Small intestine (tissue), 7 donors: ENCODE measurements at regions not wholly inside any gene's neighbourhood (a gene's known extent, or its start where the extent isn't known, plus 50 kb on each side); places are given as distances from the start of the nearest gene placed in this dataset.
A peak's percentile ranks its signal among the peaks of the same experiment; 100 is the strongest.

ENCODE experiments used
- DNase-seq, 2 donors: peaks; one replicate each; pipeline versions ENCODE4 v3.0.0 to v3.0.0-alpha.2; 2013
- FAIRE-seq: peaks from 2 replicates; lab custom pipeline; 2012; peaks lifted over from hg19 to GRCh38; lab: Jason Lieb, UNC
- H3K27ac ChIP-seq, 3 donors: one replicate each; pipeline ENCODE4 v1.5.1; 2013; ENCODE audit warnings: low read length in 2 of 3, mild to moderate bottlenecking in 2 of 3, control low read depth in 1 of 3, inconsistent platforms in 1 of 3, low read depth in 1 of 3, moderate library complexity in 1 of 3
- H3K27me3 ChIP-seq, 3 donors: one replicate each; pipeline ENCODE4 v1.6.1; 2013; ENCODE audit warnings: low read length in 3 of 3, inconsistent platforms in 1 of 3; ENCODE audit not compliant: control insufficient read depth in 3 of 3, insufficient read depth in 3 of 3
- H3K36me3 ChIP-seq, 3 donors: one replicate each; pipeline ENCODE4 v1.6.1; 2013; ENCODE audit warnings: low read length in 3 of 3, inconsistent platforms in 1 of 3, low read depth in 1 of 3, mild to moderate bottlenecking in 1 of 3, moderate library complexity in 1 of 3; ENCODE audit not compliant: control insufficient read depth in 3 of 3, insufficient read depth in 2 of 3
- H3K4me1 ChIP-seq, 3 donors: one replicate each; pipeline ENCODE4 v1.6.1; 2013; ENCODE audit warnings: low read length in 2 of 3, inconsistent platforms in 1 of 3, low read depth in 1 of 3, mild to moderate bottlenecking in 1 of 3, moderate library complexity in 1 of 3; ENCODE audit not compliant: control insufficient read depth in 3 of 3, insufficient read depth in 2 of 3
- H3K4me3 ChIP-seq, 3 donors: one replicate each; pipeline ENCODE4 v1.5.1; 2013; ENCODE audit warnings: low read length in 3 of 3, control low read depth in 1 of 3, inconsistent platforms in 1 of 3, low read depth in 1 of 3, mild to moderate bottlenecking in 1 of 3, moderate library complexity in 1 of 3
- H3K9me3 ChIP-seq, 2 donors: one replicate each; pipeline ENCODE4 v1.6.1; 2013; ENCODE audit warnings: low read depth in 1 of 2, low read length in 1 of 2; ENCODE audit not compliant: control insufficient read depth in 2 of 2, insufficient read depth in 1 of 2
- WGBS, 3 donors: extraction: QIAGEN DNeasy Blood & Tissue Kit; methylation state at CpG; one replicate each; pipeline ENCODE4 v1.1.7; 2013; 5-methylcytosine and 5-hydroxymethylcytosine counted together
- donor health status: healthy with polysubstance abuse.
- donor health status: control.
- donor health status: control.
- donor health status: Bipolar disorder and iron deficiency.
- donor health status: healthy.

GRCh38 chr10:22849077-22849805 is 78.6 kb upstream of the ARMC3 start:
- 29 to 42% (median 32%) methylated on average over 12 of the region's 12 CpGs for whole genome bisulfite sequencing, 3 donors
- Histone ChIP-seq H3K36me3 (no peaks in the 10 kb centered on the region), H3K27me3 (no peaks in the 10 kb centered on the region), H3K4me3 (no peak overlapping the region), H3K4me1 (no peaks in the 10 kb centered on the region), H3K27ac (peak overlapping the region in 1 of 3 donors; percentile 66), H3K9me3 (no peaks in the 10 kb centered on the region)
- no peak for FAIRE-seq
- peak in 1 of 2 donors; percentile 47 for DNase-seq

GRCh38 chr10:22848509-22848908 is 79.3 kb upstream of the ARMC3 start:
- no peaks in the 10 kb centered on the region for H3K4me1 ChIP-seq
- FAIRE-seq (no peak), DNase-seq (no peak)
- no peaks in the 10 kb centered on the region for H3K36me3 ChIP-seq
- no peak overlapping the region for H3K27ac ChIP-seq
- no peaks in the 10 kb centered on the region for H3K27me3 ChIP-seq
- H3K9me3 ChIP-seq = no peaks in the 10 kb centered on the region
- WGBS, 3 donors = 79 to 98% (median 89%) methylated on average over 4 of the region's 4 CpGs
- H3K4me3 ChIP-seq = no peak overlapping the region

- no peak overlapping the region for H3K27ac ChIP-seq
- FAIRE-seq (no peak), DNase-seq (no peak)
- no peaks in the 10 kb centered on the region for H3K9me3 ChIP-seq
- no peaks in the 10 kb centered on the region for H3K4me1 ChIP-seq
- no peak overlapping the region for H3K4me3 ChIP-seq
- H3K27me3 ChIP-seq = no peaks in the 10 kb centered on the region
- 93 to 94% (median 94%) methylated on average over 2 of the region's 2 CpGs for WGBS, 3 donors
- H3K36me3 ChIP-seq = no peaks in the 10 kb centered on the region
These were observed 81.6 kb upstream of the ARMC3 start for GRCh38 chr10:22846294-22846693.

GRCh38 chr10:22839639-22840038 is 88.2 kb upstream of the ARMC3 start:
- H3K9me3 ChIP-seq = no peaks in the 10 kb centered on the region
- no peaks in the 10 kb centered on the region for H3K27me3 ChIP-seq
- no peaks in the 10 kb centered on the region for H3K36me3 ChIP-seq
- peaks cover 0 to 3% (median 0%) of the 10 kb centered on the region in 3 donors for H3K4me1 ChIP-seq
- DNase-seq (no peak), FAIRE-seq (no peak)
- H3K27ac ChIP-seq = no peak overlapping the region
- WGBS, 3 donors = 84 to 87% (median 87%) methylated on average over 5 of the region's 5 CpGs
- H3K4me3 ChIP-seq = no peak overlapping the region

GRCh38 chr10:22837771-22838170 is 90.1 kb upstream of the ARMC3 start:
- FAIRE-seq (no peak), DNase-seq (no peak)
- 57 to 63% (median 59%) methylated on average over 1 of the region's 1 CpG for WGBS, 3 donors
- no peaks in the 10 kb centered on the region for H3K27me3 ChIP-seq
- H3K4me3 ChIP-seq = no peak overlapping the region
- H3K27ac ChIP-seq = no peak overlapping the region
- no peaks in the 10 kb centered on the region for H3K36me3 ChIP-seq
- H3K9me3 ChIP-seq = no peaks in the 10 kb centered on the region
- peaks cover 2 to 15% (median 4%) of the 10 kb centered on the region in 3 donors for H3K4me1 ChIP-seq

GRCh38 chr10:22837351-22837750 is 90.5 kb upstream of the ARMC3 start:
- no peak overlapping the region for H3K27ac ChIP-seq
- H3K4me3 ChIP-seq = no peak overlapping the region
- WGBS, 3 donors = 78 to 89% (median 88%) methylated on average over 7 of the region's 7 CpGs
- DNase-seq (no peak), FAIRE-seq (no peak)
- no peaks in the 10 kb centered on the region for H3K27me3 ChIP-seq
- H3K4me1 ChIP-seq = peaks cover 2 to 19% (median 4%) of the 10 kb centered on the region in 3 donors
- no peaks in the 10 kb centered on the region for H3K36me3 ChIP-seq
- no peaks in the 10 kb centered on the region for H3K9me3 ChIP-seq

- no peak overlapping the region for H3K27ac ChIP-seq
- H3K9me3 ChIP-seq = no peaks in the 10 kb centered on the region
- DNase-seq = peak; percentile 24 to 30
- no peaks in the 10 kb centered on the region for H3K27me3 ChIP-seq
- no peak overlapping the region for H3K4me3 ChIP-seq
- H3K36me3 ChIP-seq = no peaks in the 10 kb centered on the region
- WGBS, 3 donors = 51 to 70% (median 54%) methylated on average over 3 of the region's 3 CpGs
- H3K4me1 ChIP-seq = peaks cover 2 to 22% (median 4%) of the 10 kb centered on the region in 3 donors
- no peak for FAIRE-seq
These were observed 93.4 kb upstream of the ARMC3 start for GRCh38 chr10:22834471-22834870.

- H3K4me3 ChIP-seq = no peak overlapping the region
- DNase-seq (no peak), FAIRE-seq (no peak)
- H3K27me3 ChIP-seq = no peaks in the 10 kb centered on the region
- H3K4me1 ChIP-seq = peaks cover 2 to 22% (median 4%) of the 10 kb centered on the region in 3 donors
- H3K27ac ChIP-seq = no peak overlapping the region
- H3K9me3 ChIP-seq = no peaks in the 10 kb centered on the region
- H3K36me3 ChIP-seq = no peaks in the 10 kb centered on the region
- WGBS, 3 donors = 35 to 52% (median 45%) methylated on average over 1 of the region's 1 CpG
These were observed 94.1 kb upstream of the ARMC3 start for GRCh38 chr10:22833781-22834180.

- Histone ChIP-seq H3K36me3 (no peaks in the 10 kb centered on the region), H3K4me3 (no peak overlapping the region), H3K9me3 (no peaks in the 10 kb centered on the region), H3K4me1 (peaks cover 2 to 22% (median 4%) of the 10 kb centered on the region in 3 donors), H3K27me3 (no peaks in the 10 kb centered on the region), H3K27ac (no peak overlapping the region)
- WGBS, 3 donors = 80 to 93% (median 87%) methylated on average over 5 of the region's 5 CpGs
- DNase-seq = no peak
- FAIRE-seq = no peak
These were observed 94.5 kb upstream of the ARMC3 start for GRCh38 chr10:22833353-22833752.
